CD8-positive, alpha-beta memory T cell (primary cell): ENCODE measurements at regions not wholly inside any gene's neighbourhood (a gene's known extent, or its start where the extent isn't known, plus 50 kb on each side); places are given as distances from the start of the nearest gene placed in this dataset.

Experiments used
- CTCF ChIA-PET: fragments of 350-600 bp; sonication (Branson Sonifier 250); formaldehyde crosslinking; loops from one replicate; lab custom pipeline; 2021; ENCODE audit warnings: antibody characterized with exemption; lab: Charles Lee
- POLR2A ChIA-PET: fragments of 350-600 bp; sonication (Branson Sonifier 250); formaldehyde crosslinking; loops from one replicate; lab custom pipeline; 2021; ENCODE audit warnings: antibody characterized with exemption; lab: Charles Lee
- DNase-seq, 5 donors: peaks; one replicate each; pipeline versions ENCODE4 v3.0.0 to v3.0.0-alpha.2; 2020 to 2022; ENCODE audit warnings: mixed read lengths in 1 of 5
- H3K27ac ChIP-seq: one replicate; pipeline ENCODE4 v1.7.0; 2013; ENCODE audit warnings: low read depth, mild to moderate bottlenecking, low read length, moderate library complexity
- H3K27me3 ChIP-seq: 2 replicates; pipeline ENCODE4 v1.7.0; 2013; ENCODE audit warnings: low read length, mild to moderate bottlenecking; ENCODE audit not compliant: insufficient read depth, poor library complexity, severe bottlenecking
- H3K36me3 ChIP-seq: 2 replicates; pipeline ENCODE4 v1.7.0; 2013; ENCODE audit warnings: mild to moderate bottlenecking, low read length, moderate library complexity; ENCODE audit not compliant: insufficient read depth
- H3K4me1 ChIP-seq: 2 replicates; pipeline ENCODE4 v1.7.0; 2013; ENCODE audit warnings: mild to moderate bottlenecking, low read length, moderate library complexity; ENCODE audit not compliant: insufficient read depth
- H3K4me3 ChIP-seq: 2 replicates; pipeline ENCODE4 v1.7.0; 2013; ENCODE audit warnings: mild to moderate bottlenecking, low read length
- H3K9me3 ChIP-seq: 2 replicates; pipeline ENCODE4 v1.7.0; 2013; ENCODE audit warnings: mild to moderate bottlenecking, low read length
- H3K27ac Mint-ChIP-seq, 8 donors: one replicate each; pipeline ENCODE4 v1.8.0; 2020 to 2021; ENCODE audit warnings: mixed read lengths in 8 of 8, mild to moderate bottlenecking in 6 of 8, inconsistent platforms in 3 of 8, moderate library complexity in 3 of 8
- H3K27me3 Mint-ChIP-seq, 2 donors: one replicate each; pipeline ENCODE4 v1.8.0; 2020 to 2021; ENCODE audit warnings: mixed read lengths in 2 of 2, mild to moderate bottlenecking in 1 of 2, moderate library complexity in 1 of 2
- H3K36me3 Mint-ChIP-seq, 3 donors: one replicate each; pipeline ENCODE4 v1.8.0; 2020 to 2021; ENCODE audit warnings: mixed read lengths in 3 of 3, inconsistent platforms in 1 of 3, mild to moderate bottlenecking in 1 of 3
- H3K4me1 Mint-ChIP-seq, 3 donors: one replicate each; pipeline ENCODE4 v1.8.0; 2020 to 2021; ENCODE audit warnings: mixed read lengths in 3 of 3, inconsistent platforms in 1 of 3, mild to moderate bottlenecking in 1 of 3
- H3K4me3 Mint-ChIP-seq, 7 donors: one replicate each; pipeline ENCODE4 v1.8.0; 2020 to 2021; ENCODE audit warnings: mixed read lengths in 7 of 7, mild to moderate bottlenecking in 6 of 7, moderate library complexity in 4 of 7, inconsistent platforms in 2 of 7
- H3K9me3 Mint-ChIP-seq, 5 donors: one replicate each; pipeline ENCODE4 v1.8.0; 2020 to 2022; ENCODE audit warnings: mixed read lengths in 5 of 5, mild to moderate bottlenecking in 3 of 5, moderate library complexity in 2 of 5, inconsistent platforms in 1 of 5

- H3K9me3 ChIP-seq = no peaks in the 10 kb centered on the region
- H3K27me3 ChIP-seq = no peaks in the 10 kb centered on the region
- Mint-ChIP-seq H3K9me3 (peaks cover 1 to 5% (median 4%) of the 10 kb centered on the region in 5 donors), H3K36me3 (peaks cover 0 to 1% (median 0%) of the 10 kb centered on the region in 3 donors), H3K4me1 (no peaks in the 10 kb centered on the region), H3K27me3 (peaks cover 0 to 2% of the 10 kb centered on the region in 2 donors), H3K4me3 (no peak overlapping the region), H3K27ac (no peak overlapping the region)
- ChIA-PET POLR2A (no interaction called here), CTCF (no interaction called here)
- H3K4me3 ChIP-seq = no peak overlapping the region
- DNase-seq = no peak
- H3K36me3 ChIP-seq = no peaks in the 10 kb centered on the region
- no peak overlapping the region for H3K27ac ChIP-seq
- H3K4me1 ChIP-seq = no peaks in the 10 kb centered on the region
These were observed 114.5 kb upstream of the SMIM30 start for GRCh38 chr7:113232885-113233284.

GRCh38 chr7:113230691-113231090, 112.3 kb upstream of the SMIM30 start:
- no peak overlapping the region for H3K27ac Mint-ChIP-seq
- no peak overlapping the region for H3K4me3 ChIP-seq
- no peaks in the 10 kb centered on the region for H3K9me3 ChIP-seq
- peaks cover 2 to 7% (median 3%) of the 10 kb centered on the region in 5 donors for H3K9me3 Mint-ChIP-seq
- no peaks in the 10 kb centered on the region for H3K4me1 ChIP-seq
- H3K36me3 Mint-ChIP-seq = peaks cover 0 to 1% (median 0%) of the 10 kb centered on the region in 3 donors
- DNase-seq = no peak
- H3K27me3 ChIP-seq = no peaks in the 10 kb centered on the region
- ChIA-PET POLR2A (no interaction called here), CTCF (no interaction called here)
- no peak overlapping the region for H3K4me3 Mint-ChIP-seq
- no peaks in the 10 kb centered on the region for H3K4me1 Mint-ChIP-seq
- H3K27ac ChIP-seq = no peak overlapping the region
- peaks cover 0 to 2% of the 10 kb centered on the region in 2 donors for H3K27me3 Mint-ChIP-seq
- no peaks in the 10 kb centered on the region for H3K36me3 ChIP-seq

- no peaks in the 10 kb centered on the region for H3K36me3 ChIP-seq
- H3K27ac Mint-ChIP-seq = no peak overlapping the region
- no peaks in the 10 kb centered on the region for H3K4me1 ChIP-seq
- ChIA-PET POLR2A (no interaction called here), CTCF (no interaction called here)
- H3K4me3 Mint-ChIP-seq = no peak overlapping the region
- peaks cover 0 to under 1% of the 10 kb centered on the region in 2 donors for H3K27me3 Mint-ChIP-seq
- H3K27me3 ChIP-seq = no peaks in the 10 kb centered on the region
- no peaks in the 10 kb centered on the region for H3K9me3 ChIP-seq
- no peak overlapping the region for H3K27ac ChIP-seq
- H3K4me3 ChIP-seq = no peak overlapping the region
- no peaks in the 10 kb centered on the region for H3K4me1 Mint-ChIP-seq
- DNase-seq = no peak
- peaks cover 0 to 3% (median 0%) of the 10 kb centered on the region in 5 donors for H3K9me3 Mint-ChIP-seq
- no peaks in the 10 kb centered on the region for H3K36me3 Mint-ChIP-seq
These were observed 99.0 kb upstream of the SMIM30 start for GRCh38 chr7:113217314-113217713.

DNA sequence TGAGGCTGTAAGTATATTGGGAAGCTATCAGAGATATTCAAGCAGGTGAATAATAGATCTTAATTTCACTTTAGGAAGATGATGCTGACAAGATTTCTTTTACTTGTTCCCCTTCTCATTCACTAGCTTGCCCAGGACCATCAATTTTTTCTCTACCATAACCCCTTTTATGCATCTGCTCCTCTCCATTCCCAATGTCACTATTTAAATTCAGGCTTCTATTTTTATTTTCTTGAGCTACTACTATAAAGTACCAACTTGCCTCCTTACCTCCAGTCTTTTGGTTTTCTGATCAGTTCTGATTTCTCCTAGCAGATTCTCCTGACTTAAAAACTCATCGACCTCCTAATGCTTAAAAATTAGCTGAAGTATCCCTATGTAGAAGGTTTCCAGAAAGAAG, 97.7 kb upstream of the SMIM30 start:
- H3K27ac ChIP-seq = no peak overlapping the region
- no peak for DNase-seq
- H3K27me3 ChIP-seq = no peaks in the 10 kb centered on the region
- H3K9me3 ChIP-seq = no peaks in the 10 kb centered on the region
- POLR2A ChIA-PET = no interaction called here
- no peak overlapping the region for H3K4me3 ChIP-seq
- Mint-ChIP-seq H3K27me3 (peaks cover 0 to 3% of the 10 kb centered on the region in 2 donors), H3K9me3 (peaks cover 0 to 2% (median 0%) of the 10 kb centered on the region in 5 donors), H3K4me1 (no peaks in the 10 kb centered on the region), H3K4me3 (no peak overlapping the region), H3K36me3 (no peaks in the 10 kb centered on the region), H3K27ac (no peak overlapping the region)
- CTCF ChIA-PET = no interaction called here
- H3K4me1 ChIP-seq = no peaks in the 10 kb centered on the region
- H3K36me3 ChIP-seq = no peaks in the 10 kb centered on the region

DNA sequence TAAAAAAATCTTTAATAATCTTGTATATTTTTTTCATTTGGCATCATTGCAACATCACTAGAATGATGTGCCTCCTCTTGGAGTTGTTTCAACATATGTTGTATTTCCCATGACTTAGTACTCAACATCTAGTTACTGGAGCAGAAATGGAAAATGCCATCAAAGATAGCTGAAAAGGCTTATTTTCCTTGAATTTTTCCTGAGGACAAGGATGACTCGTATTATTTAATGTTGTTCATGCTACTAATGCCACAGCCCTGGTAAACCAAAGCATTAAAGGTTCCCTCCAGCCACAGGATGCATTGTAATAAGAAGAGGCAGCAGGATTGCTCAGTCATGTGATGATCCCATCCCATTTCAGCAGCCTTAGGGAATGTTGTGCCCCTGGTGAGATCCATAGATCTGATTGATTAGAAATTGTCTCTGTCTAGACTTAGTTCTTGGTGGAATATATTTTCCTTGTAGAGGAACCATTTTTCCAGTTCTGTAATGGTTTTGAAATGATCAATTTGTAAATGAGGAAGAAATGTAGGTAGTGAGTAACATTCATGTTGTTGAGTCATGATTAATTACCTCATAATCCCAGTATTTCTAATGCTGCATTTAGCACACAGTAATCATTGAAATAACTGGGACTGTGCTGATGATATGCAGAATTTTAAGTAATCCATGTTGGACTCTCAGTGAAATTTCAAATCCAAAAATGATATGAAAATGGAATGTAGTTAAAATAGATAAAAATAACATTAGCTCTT, 91.3 kb upstream of the SMIM30 start:
- Histone ChIP-seq H3K9me3 (no peaks in the 10 kb centered on the region), H3K36me3 (no peaks in the 10 kb centered on the region), H3K27me3 (no peaks in the 10 kb centered on the region), H3K4me1 (no peaks in the 10 kb centered on the region), H3K4me3 (no peak overlapping the region), H3K27ac (no peak overlapping the region)
- Mint-ChIP-seq H3K4me3 (no peak overlapping the region), H3K27ac (no peak overlapping the region), H3K27me3 (peaks cover 0 to 6% of the 10 kb centered on the region in 2 donors), H3K36me3 (no peaks in the 10 kb centered on the region), H3K4me1 (no peaks in the 10 kb centered on the region), H3K9me3 (no peaks in the 10 kb centered on the region)
- ChIA-PET CTCF (no interaction called here), POLR2A (no interaction called here)
- no peak for DNase-seq

- CTCF ChIA-PET = no interaction called here
- Histone ChIP-seq H3K27ac (no peak overlapping the region), H3K36me3 (no peaks in the 10 kb centered on the region), H3K27me3 (no peaks in the 10 kb centered on the region), H3K4me3 (no peak overlapping the region), H3K4me1 (no peaks in the 10 kb centered on the region), H3K9me3 (no peaks in the 10 kb centered on the region)
- Mint-ChIP-seq H3K36me3 (no peaks in the 10 kb centered on the region), H3K27ac (no peak overlapping the region), H3K4me1 (no peaks in the 10 kb centered on the region), H3K9me3 (no peaks in the 10 kb centered on the region), H3K27me3 (peaks cover 6 to 10% of the 10 kb centered on the region in 2 donors), H3K4me3 (no peak overlapping the region)
- POLR2A ChIA-PET = no interaction called here
- no peak for DNase-seq
These were observed 89.6 kb upstream of the SMIM30 start for GRCh38 chr7:113207931-113208330.

DNA sequence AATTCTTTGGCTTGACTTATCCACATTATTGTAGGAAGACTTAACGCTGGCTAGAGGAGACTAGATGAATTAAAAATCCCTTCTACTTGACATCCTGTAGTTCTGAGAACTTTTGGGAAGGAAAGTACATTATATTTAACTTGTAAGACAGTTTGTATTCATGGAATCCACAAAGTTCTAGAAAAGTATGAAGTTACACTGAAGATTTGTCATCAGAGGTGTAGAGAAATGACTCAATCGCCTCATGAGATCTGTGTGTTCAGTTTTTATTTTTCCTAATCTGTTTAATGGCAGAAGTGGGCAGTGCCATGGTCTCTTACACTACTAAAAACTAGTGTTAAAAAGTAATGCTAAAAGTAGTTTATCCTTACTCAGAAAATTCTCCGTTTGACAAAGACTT, 89.1 kb upstream of the SMIM30 start:
- Mint-ChIP-seq H3K4me1 (no peaks in the 10 kb centered on the region), H3K9me3 (no peaks in the 10 kb centered on the region), H3K4me3 (no peak overlapping the region), H3K36me3 (no peaks in the 10 kb centered on the region), H3K27ac (no peak overlapping the region), H3K27me3 (peaks cover 6 to 11% of the 10 kb centered on the region in 2 donors)
- no peak overlapping the region for H3K27ac ChIP-seq
- ChIA-PET CTCF (no interaction called here), POLR2A (no interaction called here)
- H3K4me1 ChIP-seq = no peaks in the 10 kb centered on the region
- DNase-seq = no peak
- H3K36me3 ChIP-seq = no peaks in the 10 kb centered on the region
- no peak overlapping the region for H3K4me3 ChIP-seq
- no peaks in the 10 kb centered on the region for H3K27me3 ChIP-seq
- no peaks in the 10 kb centered on the region for H3K9me3 ChIP-seq

DNA sequence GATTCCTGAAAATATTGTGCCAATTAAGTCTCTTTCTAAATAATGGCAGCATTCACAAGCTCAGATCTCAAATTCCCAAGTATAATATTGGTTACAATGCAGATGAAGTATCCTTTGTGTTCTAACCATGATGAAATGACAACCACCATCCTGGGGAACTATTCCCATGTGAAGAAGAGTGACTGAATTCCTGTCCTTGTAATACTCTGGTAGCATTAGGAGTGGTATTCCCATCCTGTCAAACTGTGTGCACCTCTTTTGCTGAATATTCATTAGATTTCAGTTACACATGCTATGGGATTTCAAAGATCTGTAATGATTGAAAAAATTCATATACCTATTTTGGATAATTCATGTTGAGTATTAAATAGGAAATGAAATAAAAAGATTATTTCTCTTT, 86.1 kb upstream of the SMIM30 start:
- DNase-seq = no peak
- Mint-ChIP-seq H3K36me3 (no peaks in the 10 kb centered on the region), H3K27ac (no peak overlapping the region), H3K4me1 (no peaks in the 10 kb centered on the region), H3K4me3 (no peak overlapping the region), H3K27me3 (peaks cover 3 to 23% of the 10 kb centered on the region in 2 donors), H3K9me3 (no peaks in the 10 kb centered on the region)
- H3K4me1 ChIP-seq = no peaks in the 10 kb centered on the region
- no peaks in the 10 kb centered on the region for H3K36me3 ChIP-seq
- CTCF ChIA-PET = no interaction called here
- H3K27me3 ChIP-seq = no peaks in the 10 kb centered on the region
- no peaks in the 10 kb centered on the region for H3K9me3 ChIP-seq
- no peak overlapping the region for H3K27ac ChIP-seq
- no peak overlapping the region for H3K4me3 ChIP-seq
- POLR2A ChIA-PET = no interaction called here
